ENCODE measurements at regions not wholly inside any gene's neighbourhood (a gene's known extent, or its start where the extent isn't known, plus 50 kb on each side); places are given as distances from the start of the nearest gene placed in this dataset.

DNA sequence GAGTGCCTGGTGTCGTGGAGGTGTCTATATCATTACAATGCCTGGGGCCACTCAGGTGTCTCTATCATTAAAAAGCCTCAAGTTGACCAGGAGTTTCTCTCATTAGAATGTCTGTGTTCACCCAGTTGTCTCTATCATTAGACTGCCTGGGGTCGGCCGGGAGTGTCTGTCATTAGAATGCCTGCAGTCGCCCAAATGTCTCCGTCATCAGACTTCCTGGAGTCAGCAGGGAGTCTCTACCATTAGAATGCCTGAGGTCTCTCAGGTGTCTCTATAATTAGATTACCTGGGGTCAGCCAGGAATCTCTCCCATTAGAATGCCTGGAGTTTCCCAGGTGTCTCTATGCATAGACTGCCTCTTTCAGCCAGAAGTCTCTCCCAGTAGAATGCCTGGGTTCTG lies 1477.6 kb downstream of the UQCRFS1 start (continued):
- TF ChIP-seq, protein P1, sequence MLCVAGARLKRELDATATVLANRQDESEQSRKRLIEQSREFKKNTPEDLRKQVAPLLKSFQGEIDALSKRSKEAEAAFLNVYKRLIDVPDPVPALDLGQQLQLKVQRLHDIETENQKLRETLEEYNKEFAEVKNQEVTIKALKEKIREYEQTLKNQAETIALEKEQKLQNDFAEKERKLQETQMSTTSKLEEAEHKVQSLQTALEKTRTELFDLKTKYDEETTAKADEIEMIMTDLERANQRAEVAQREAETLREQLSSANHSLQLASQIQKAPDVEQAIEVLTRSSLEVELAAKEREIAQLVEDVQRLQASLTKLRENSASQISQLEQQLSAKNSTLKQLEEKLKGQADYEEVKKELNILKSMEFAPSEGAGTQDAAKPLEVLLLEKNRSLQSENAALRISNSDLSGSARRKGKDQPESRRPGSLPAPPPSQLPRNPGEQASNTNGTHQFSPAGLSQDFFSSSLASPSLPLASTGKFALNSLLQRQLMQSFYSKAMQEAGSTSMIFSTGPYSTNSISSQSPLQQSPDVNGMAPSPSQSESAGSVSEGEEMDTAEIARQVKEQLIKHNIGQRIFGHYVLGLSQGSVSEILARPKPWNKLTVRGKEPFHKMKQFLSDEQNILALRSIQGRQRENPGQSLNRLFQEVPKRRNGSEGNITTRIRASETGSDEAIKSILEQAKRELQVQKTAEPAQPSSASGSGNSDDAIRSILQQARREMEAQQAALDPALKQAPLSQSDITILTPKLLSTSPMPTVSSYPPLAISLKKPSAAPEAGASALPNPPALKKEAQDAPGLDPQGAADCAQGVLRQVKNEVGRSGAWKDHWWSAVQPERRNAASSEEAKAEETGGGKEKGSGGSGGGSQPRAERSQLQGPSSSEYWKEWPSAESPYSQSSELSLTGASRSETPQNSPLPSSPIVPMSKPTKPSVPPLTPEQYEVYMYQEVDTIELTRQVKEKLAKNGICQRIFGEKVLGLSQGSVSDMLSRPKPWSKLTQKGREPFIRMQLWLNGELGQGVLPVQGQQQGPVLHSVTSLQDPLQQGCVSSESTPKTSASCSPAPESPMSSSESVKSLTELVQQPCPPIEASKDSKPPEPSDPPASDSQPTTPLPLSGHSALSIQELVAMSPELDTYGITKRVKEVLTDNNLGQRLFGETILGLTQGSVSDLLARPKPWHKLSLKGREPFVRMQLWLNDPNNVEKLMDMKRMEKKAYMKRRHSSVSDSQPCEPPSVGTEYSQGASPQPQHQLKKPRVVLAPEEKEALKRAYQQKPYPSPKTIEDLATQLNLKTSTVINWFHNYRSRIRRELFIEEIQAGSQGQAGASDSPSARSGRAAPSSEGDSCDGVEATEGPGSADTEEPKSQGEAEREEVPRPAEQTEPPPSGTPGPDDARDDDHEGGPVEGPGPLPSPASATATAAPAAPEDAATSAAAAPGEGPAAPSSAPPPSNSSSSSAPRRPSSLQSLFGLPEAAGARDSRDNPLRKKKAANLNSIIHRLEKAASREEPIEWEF (IDR thresholded peaks at IDR 0.05; ENCODE audit: insufficient replicate concordance, low read depth, low read length) = no peak
- no peak for TF ChIP-seq FOXK2 (IDR thresholded peaks at IDR 0.05)
- TF ChIP-seq CBX3 (IDR thresholded peaks at IDR 0.05; ENCODE audit: borderline replicate concordance, low read depth) = no peak
- TF ChIP-seq BRCA1 (IDR thresholded peaks at IDR 0.05; ENCODE audit: low read depth, low read length) = no peak
- TF ChIP-seq NR2C1 (IDR thresholded peaks at IDR 0.05) = no peak

DNA sequence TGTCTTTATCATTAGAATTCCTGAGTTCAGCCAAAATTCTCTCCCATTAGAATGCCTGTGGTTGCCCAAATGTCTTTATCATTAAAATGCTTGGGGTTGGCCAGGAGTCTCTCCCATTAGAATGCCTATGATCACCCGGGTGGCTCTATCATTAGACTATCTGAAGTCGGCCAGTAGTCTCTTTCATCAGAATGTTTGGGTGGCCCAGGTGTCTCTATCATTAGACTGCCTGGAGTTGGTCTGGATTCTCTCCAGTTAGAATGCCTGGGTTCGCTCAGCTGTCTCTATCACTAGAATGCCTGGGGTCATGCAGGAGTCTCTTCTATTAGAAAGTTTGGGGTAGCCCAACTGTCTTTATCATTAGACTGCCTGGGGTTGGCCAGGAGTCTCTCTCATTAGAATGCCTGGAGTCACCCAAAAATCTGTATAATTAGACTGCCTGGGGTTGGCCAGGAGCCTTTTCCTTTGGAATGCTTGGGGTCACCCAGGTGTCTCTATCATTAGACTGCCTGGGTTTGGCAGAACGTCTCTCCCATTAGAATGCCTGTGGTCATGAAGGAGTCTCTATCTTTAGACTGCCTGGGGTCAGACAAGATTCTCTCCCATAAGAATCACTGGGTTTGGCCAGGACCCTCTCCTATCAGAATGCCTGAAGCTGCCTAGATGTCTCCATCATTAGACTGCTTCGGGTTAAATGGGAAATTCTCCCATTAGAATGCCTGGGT lies 1478.3 kb downstream of the UQCRFS1 start:
- no TSS peak for BruUV-seq (replicated peaks)
- ATAC-seq (no peak), DNase-seq (ENCODE audit: low read depth, low spot score) (no peak), FAIRE-seq (no peak)
- ChIA-PET SMC1A (ENCODE audit: uncharacterized antibody, unreplicated experiment) (no interaction called here), CTCF (no interaction called here), RAD21 (ENCODE audit: unreplicated experiment) (no interaction called here), POLR2A (no interaction called here)
- Histone ChIP-seq H3K79me2 (ENCODE audit: control insufficient read depth, insufficient read depth, low read length) (no peaks in the 10 kb centered on the region), H3K4me2 (ENCODE audit: control insufficient read depth, insufficient read depth) (no peak overlapping the region), H3K36me3 (ENCODE audit: control insufficient read depth in 2 of 2, insufficient read depth in 2 of 2, low read length in 1 of 2) (no peaks in the 10 kb centered on the region), H3K9ac (ENCODE audit: control insufficient read depth, insufficient read depth, low read length) (no peak overlapping the region), H4K20me1 (ENCODE audit: control insufficient read depth, insufficient read depth) (no peaks in the 10 kb centered on the region), H3K9me3 (replicated peaks; ENCODE audit: control insufficient read depth, insufficient read depth, low read length) (no peaks in the 10 kb centered on the region; the same call in 2 of the 3 replicates), H2AFZ (ENCODE audit: control insufficient read depth, low read depth, low read length) (no peak overlapping the region), H3K4me3 (no peak overlapping the region), H3K4me1 (ENCODE audit: control insufficient read depth, insufficient read depth, low read length) (no peaks in the 10 kb centered on the region), H3K27me3 (replicated peaks in 1 of 2; ENCODE audit: control insufficient read depth in 2 of 2, insufficient read depth in 2 of 2, low read length in 1 of 2) (no peaks in the 10 kb centered on the region), H3K27ac (ENCODE audit: control insufficient read depth, insufficient read depth) (no peak overlapping the region)
- intact Hi-C loops (cut with micrococcal nuclease; ENCODE audit: unreplicated experiment) (no loop called here), in situ Hi-C loops (cut with MboI) (no loop called here)
- TF ChIP-seq JUND (IDR thresholded peaks at IDR 0.05; ENCODE audit: low read depth, low read length) (no peak), TARDBP (IDR thresholded peaks at IDR 0.05; ENCODE audit: borderline replicate concordance) (no peak), MEF2A (IDR thresholded peaks at IDR 0.05; ENCODE audit: insufficient read depth, low read depth, low read length) (no peak), SUZ12 (IDR thresholded peaks at IDR 0.05; ENCODE audit: unreplicated experiment) (no peak), POLR2A (IDR thresholded peaks at IDR 0.05; ENCODE audit: low read depth, low read length) (no peak), IKZF2 (IDR thresholded peaks at IDR 0.05) (no peak)
- 25% methylated on average over 5 of the region's 5 CpGs for WGBS (ENCODE audit: insufficient coverage, insufficient replicate concordance, low lambda C conversion rate, missing lambda C conversion rate)
